ENCODE measurements at regions not wholly inside any gene's neighbourhood (a gene's known extent, or its start where the extent isn't known, plus 50 kb on each side); places are given as distances from the start of the nearest gene placed in this dataset.

DNA sequence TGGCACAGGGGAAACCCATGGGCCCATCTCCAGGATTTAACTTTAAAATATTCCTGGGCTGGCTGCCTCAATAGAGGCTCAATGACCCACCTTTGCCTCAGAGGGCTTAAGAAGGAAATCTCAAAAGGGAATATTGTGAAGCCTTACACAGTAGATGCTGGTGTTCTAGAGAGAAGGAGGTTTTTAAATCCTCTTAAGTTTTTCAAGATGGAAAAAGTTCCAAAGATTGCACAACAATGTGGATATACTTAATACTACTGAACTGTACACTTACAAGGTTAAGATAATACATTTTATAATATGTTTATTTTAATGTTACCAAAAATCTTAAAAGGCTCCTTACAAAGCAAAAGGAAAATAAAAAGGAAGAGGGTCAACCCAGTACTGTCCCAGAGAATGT lies 54.9 kb upstream of the LCLAT1 start (continued):
- no peak for TF ChIP-seq BCL11B (tag by site-specific recombination; IDR thresholded peaks at IDR 0.05; ENCODE audit: low read depth)

DNA sequence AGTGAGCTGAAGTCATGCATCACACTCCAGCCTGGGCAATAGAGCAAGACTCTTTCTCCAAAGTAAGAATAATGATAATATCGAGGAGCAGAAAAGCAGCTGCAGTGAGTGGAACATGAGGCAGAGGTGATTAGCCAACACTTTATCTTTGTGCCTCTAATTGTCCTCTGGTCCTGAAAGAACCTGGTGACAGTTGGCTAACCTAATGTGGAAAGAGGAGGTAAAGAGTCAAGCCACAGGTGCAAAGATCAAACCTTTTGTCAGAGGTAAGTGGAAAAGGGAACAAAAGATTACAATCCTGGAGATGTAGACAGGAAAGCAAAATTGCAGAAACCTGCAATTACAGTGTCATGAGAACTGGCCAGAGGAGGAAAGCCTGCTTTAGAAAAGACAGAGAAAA lies 53.5 kb upstream of the LCLAT1 start:
- no peaks in the 10 kb centered on the region for H3K4me1 ChIP-seq (ENCODE audit: control insufficient read depth, insufficient read depth, low read length)
- no peaks in the 10 kb centered on the region for H3K9me3 ChIP-seq (ENCODE audit: control insufficient read depth, insufficient read depth, low read depth, low read length)
- TF ChIP-seq ZNF362 (tag by site-specific recombination; IDR thresholded peaks at IDR 0.05) = no peak
- TF ChIP-seq ZNF26 (tag by site-specific recombination; IDR thresholded peaks at IDR 0.05) = no peak
- TF ChIP-seq ZNF791 (tag by site-specific recombination; IDR thresholded peaks at IDR 0.05) = no peak
- TF ChIP-seq ZNF785 (tag by site-specific recombination; IDR thresholded peaks at IDR 0.05) = no peak
- TF ChIP-seq BCL11A (tag by site-specific recombination; IDR thresholded peaks at IDR 0.05; ENCODE audit: low read depth) = no peak
- no peak for TF ChIP-seq PRDM1 (tag by site-specific recombination; IDR thresholded peaks at IDR 0.05)
- no peak for TF ChIP-seq PATZ1 (tag by site-specific recombination; IDR thresholded peaks at IDR 0.05)
- no peak for TF ChIP-seq HOXD13 (CRISPR knock-in tag; IDR thresholded peaks at IDR 0.05; ENCODE audit: borderline replicate concordance)
- TF ChIP-seq, protein P1, sequence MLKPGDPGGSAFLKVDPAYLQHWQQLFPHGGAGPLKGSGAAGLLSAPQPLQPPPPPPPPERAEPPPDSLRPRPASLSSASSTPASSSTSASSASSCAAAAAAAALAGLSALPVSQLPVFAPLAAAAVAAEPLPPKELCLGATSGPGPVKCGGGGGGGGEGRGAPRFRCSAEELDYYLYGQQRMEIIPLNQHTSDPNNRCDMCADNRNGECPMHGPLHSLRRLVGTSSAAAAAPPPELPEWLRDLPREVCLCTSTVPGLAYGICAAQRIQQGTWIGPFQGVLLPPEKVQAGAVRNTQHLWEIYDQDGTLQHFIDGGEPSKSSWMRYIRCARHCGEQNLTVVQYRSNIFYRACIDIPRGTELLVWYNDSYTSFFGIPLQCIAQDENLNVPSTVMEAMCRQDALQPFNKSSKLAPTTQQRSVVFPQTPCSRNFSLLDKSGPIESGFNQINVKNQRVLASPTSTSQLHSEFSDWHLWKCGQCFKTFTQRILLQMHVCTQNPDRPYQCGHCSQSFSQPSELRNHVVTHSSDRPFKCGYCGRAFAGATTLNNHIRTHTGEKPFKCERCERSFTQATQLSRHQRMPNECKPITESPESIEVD (tag by site-specific recombination; IDR thresholded peaks at IDR 0.05) = no peak
- no peak for TF ChIP-seq ZBTB1 (tag by site-specific recombination; IDR thresholded peaks at IDR 0.05)
- TF ChIP-seq, protein P2, sequence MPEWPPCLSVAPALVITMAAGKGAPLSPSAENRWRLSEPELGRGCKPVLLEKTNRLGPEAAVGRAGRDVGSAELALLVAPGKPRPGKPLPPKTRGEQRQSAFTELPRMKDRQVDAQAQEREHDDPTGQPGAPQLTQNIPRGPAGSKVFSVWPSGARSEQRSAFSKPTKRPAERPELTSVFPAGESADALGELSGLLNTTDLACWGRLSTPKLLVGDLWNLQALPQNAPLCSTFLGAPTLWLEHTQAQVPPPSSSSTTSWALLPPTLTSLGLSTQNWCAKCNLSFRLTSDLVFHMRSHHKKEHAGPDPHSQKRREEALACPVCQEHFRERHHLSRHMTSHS (tag by site-specific recombination; IDR thresholded peaks at IDR 0.05) = no peak
- no peak overlapping the region for H3K4me3 ChIP-seq (ENCODE audit: low read depth, low read length)
- ChIA-PET POLR2A (no interaction called here), CTCF (no interaction called here)
- H3K36me3 ChIP-seq (ENCODE audit: control insufficient read depth in 2 of 2, insufficient read depth in 1 of 2, low read length in 2 of 2) = no peaks in the 10 kb centered on the region
- H3K27ac ChIP-seq (ENCODE audit: extremely low read depth, low read depth, low read length) = no peak overlapping the region

- Histone ChIP-seq H3K4me1 (ENCODE audit: control insufficient read depth, insufficient read depth, low read length) (no peaks in the 10 kb centered on the region), H3K4me3 (ENCODE audit: low read depth, low read length) (no peak overlapping the region), H3K36me3 (ENCODE audit: control insufficient read depth in 2 of 2, insufficient read depth in 1 of 2, low read length in 2 of 2) (no peaks in the 10 kb centered on the region), H3K27ac (ENCODE audit: extremely low read depth, low read depth, low read length) (no peak overlapping the region), H3K9me3 (ENCODE audit: control insufficient read depth, insufficient read depth, low read depth, low read length) (no peaks in the 10 kb centered on the region)
- ChIA-PET POLR2A (no interaction called here), CTCF (no interaction called here)
- TF ChIP-seq ZNF146 (tag by site-specific recombination; IDR thresholded peaks at IDR 0.05) (no peak), ZSCAN30 (tag by site-specific recombination; IDR thresholded peaks at IDR 0.05) (no peak)
Observed at GRCh38 chr2:30394096-30394495, 53.0 kb upstream of the LCLAT1 start.

All from HEK293 (cell line).